ENCODE measurements at regions not wholly inside any gene's neighbourhood (a gene's known extent, or its start where the extent isn't known, plus 50 kb on each side); places are given as distances from the start of the nearest gene placed in this dataset.

GRCh38 chr13:59352600-59352999 is 811.1 kb downstream of the DIAPH3 start:
- TF ChIP-seq, protein P1, sequence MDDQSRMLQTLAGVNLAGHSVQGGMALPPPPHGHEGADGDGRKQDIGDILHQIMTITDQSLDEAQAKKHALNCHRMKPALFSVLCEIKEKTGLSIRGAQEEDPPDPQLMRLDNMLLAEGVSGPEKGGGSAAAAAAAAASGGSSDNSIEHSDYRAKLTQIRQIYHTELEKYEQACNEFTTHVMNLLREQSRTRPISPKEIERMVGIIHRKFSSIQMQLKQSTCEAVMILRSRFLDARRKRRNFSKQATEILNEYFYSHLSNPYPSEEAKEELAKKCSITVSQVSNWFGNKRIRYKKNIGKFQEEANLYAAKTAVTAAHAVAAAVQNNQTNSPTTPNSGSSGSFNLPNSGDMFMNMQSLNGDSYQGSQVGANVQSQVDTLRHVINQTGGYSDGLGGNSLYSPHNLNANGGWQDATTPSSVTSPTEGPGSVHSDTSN (CRISPR knock-in tag; IDR thresholded peaks at IDR 0.05): no peak
- TF ChIP-seq ATF2 (tag by site-specific recombination; IDR thresholded peaks at IDR 0.05; ENCODE audit: low read depth) (no peak), KLF7 (tag by site-specific recombination; IDR thresholded peaks at IDR 0.05; ENCODE audit: borderline replicate concordance) (no peak), CTCF (tag by site-specific recombination; IDR thresholded peaks at IDR 0.05) (no peak)

Measured in HEK293 (cell line).